ENCODE measurements at regions not wholly inside any gene's neighbourhood (a gene's known extent, or its start where the extent isn't known, plus 50 kb on each side); places are given as distances from the start of the nearest gene placed in this dataset.

GRCh38 chr4:34281826-34282225, 1962.5 kb downstream of the ARAP2 start:
- no peak for TF ChIP-seq CTCF (IDR thresholded peaks at IDR 0.05)
- no peak for TF ChIP-seq POLR2AphosphoS5 (IDR thresholded peaks at IDR 0.05; ENCODE audit: low read depth, low read length)
- TF ChIP-seq REST (IDR thresholded peaks at IDR 0.05; ENCODE audit: insufficient read depth in 1 of 2, low read depth in 2 of 2, low read length in 1 of 2): no peak
- no peak for TF ChIP-seq TCF7L2 (IDR thresholded peaks at IDR 0.05; ENCODE audit: low read depth, low read length)

Data from Panc1 (cell line).